OCI-LY7 (cell line): ENCODE measurements at regions not wholly inside any gene's neighbourhood (a gene's known extent, or its start where the extent isn't known, plus 50 kb on each side); places are given as distances from the start of the nearest gene placed in this dataset.

Source experiments
- BruUV-seq: library from RNA; stranded (reverse); fragments of 400-500 nt; replicated peaks from 2 replicates; lab custom pipeline; 2021; lab: Mats Ljungman, UMichigan
- CTCF ChIA-PET: fragments of 300-600 bp; sonication (Branson Sonifier 250); formaldehyde crosslinking; loops from one replicate; lab custom pipeline; 2022; ENCODE audit warnings: antibody characterized with exemption; ENCODE audit not compliant: unreplicated experiment; lab: Charles Lee
- POLR2A ChIA-PET: fragments of 300-600 bp; sonication (Branson Sonifier 250); formaldehyde crosslinking; loops from one replicate; lab custom pipeline; 2022; ENCODE audit warnings: antibody characterized with exemption; lab: Charles Lee
- DNase-seq: peaks from one replicate; pipeline ENCODE4 v3.0.0-alpha.2; 2015; ENCODE audit warnings: low spot score
- H2AFZ ChIP-seq: fragments of 200-600 bp; sonication (generic), shearing (Covaris generic); 2 replicates; pipeline ENCODE4 v1.6.1; 2014; ENCODE audit warnings: mild to moderate bottlenecking, antibody characterized with exemption, low read length, moderate library complexity
- H3K27ac ChIP-seq: fragments of 200-600 bp; sonication (generic); 2 replicates; pipeline ENCODE4 v1.5.1; 2014; ENCODE audit warnings: mixed run types, low read depth, mild to moderate bottlenecking, moderate library complexity, low read length, inconsistent platforms; ENCODE audit not compliant: poor library complexity, severe bottlenecking
- H3K36me3 ChIP-seq: fragments of 200-600 bp; sonication (generic); 2 replicates; pipeline ENCODE4 v1.6.1; 2014; ENCODE audit warnings: mild to moderate bottlenecking, antibody characterized with exemption, low read length, moderate library complexity, mixed read lengths; ENCODE audit not compliant: insufficient read depth
- H3K4me1 ChIP-seq: fragments of 200-600 bp; sonication (generic); 2 replicates; pipeline ENCODE4 v1.5.1; 2014; ENCODE audit warnings: mild to moderate bottlenecking, low read length; ENCODE audit not compliant: insufficient read depth, poor library complexity, severe bottlenecking
- H3K4me2 ChIP-seq: fragments of 200-600 bp; sonication (generic); 2 replicates; pipeline ENCODE4 v1.6.1; 2014; ENCODE audit warnings: mild to moderate bottlenecking, low read length
- H3K4me3 ChIP-seq: fragments of 200-600 bp; sonication (generic); 2 replicates; pipeline ENCODE4 v1.5.1; 2014; ENCODE audit warnings: mild to moderate bottlenecking, low read depth, low read length; ENCODE audit not compliant: poor library complexity, severe bottlenecking
- H3K79me2 ChIP-seq: fragments of 200-600 bp; sonication (generic); 2 replicates; pipeline ENCODE4 v1.6.1; 2016; ENCODE audit warnings: low read depth, mild to moderate bottlenecking, low read length, moderate library complexity, mixed read lengths; ENCODE audit not compliant: insufficient read depth
- H3K9me2 ChIP-seq: fragments of 200-600 bp; sonication (generic); 2 replicates; pipeline ENCODE4 v1.6.1; 2016; ENCODE audit warnings: mild to moderate bottlenecking, low read length, mixed read lengths; ENCODE audit not compliant: insufficient read depth
- H3K9me3 ChIP-seq: fragments of 200-600 bp; sonication (generic); 2 replicates; pipeline ENCODE4 v1.6.1; 2014; ENCODE audit warnings: mild to moderate bottlenecking, mixed run types, low read length, mixed read lengths
- H4K20me1 ChIP-seq: fragments of 200-600 bp; sonication (generic); 2 replicates; pipeline ENCODE4 v1.6.1; 2014; ENCODE audit warnings: mild to moderate bottlenecking, antibody characterized with exemption, low read length, moderate library complexity, mixed read lengths; ENCODE audit not compliant: insufficient read depth
- CTCF ChIP-seq: fragments of 200-600 bp; sonication (generic); conservative IDR thresholded peaks from 2 replicates; pipeline ENCODE4 v1.5.1; 2014; ENCODE audit warnings: mild to moderate bottlenecking, antibody characterized with exemption, low read length, moderate library complexity, mixed read lengths
- EZH2phosphoT487 ChIP-seq: fragments of 200-600 bp; sonication (generic); IDR thresholded peaks from 2 replicates; pipeline ENCODE4 v1.6.1; 2018; ENCODE audit warnings: low read depth, borderline replicate concordance, mild to moderate bottlenecking, mixed run types, antibody characterized with exemption, low read length, moderate library complexity, mixed read lengths
- intact Hi-C: fragments of 100-400 bp; cut with micrococcal nuclease; formaldehyde crosslinking; loops from one replicate; pipeline ENCODE4 v1.10.0; 2022; ENCODE audit not compliant: unreplicated experiment

GRCh38 chr5:152337484-152337883 lies 67.6 kb downstream of the NMUR2 start:
- Histone ChIP-seq H3K4me2 (no peak overlapping the region), H3K27ac (no peak overlapping the region), H3K9me2 (no peaks in the 10 kb centered on the region), H3K4me3 (no peak overlapping the region), H4K20me1 (no peaks in the 10 kb centered on the region), H3K9me3 (no peaks in the 10 kb centered on the region), H3K36me3 (no peaks in the 10 kb centered on the region), H2AFZ (no peak overlapping the region), H3K79me2 (no peaks in the 10 kb centered on the region), H3K4me1 (no peaks in the 10 kb centered on the region)
- no peak for DNase-seq
- ChIA-PET POLR2A (no interaction called here), CTCF (no interaction called here)
- intact Hi-C loops, result no loop called here
- TF ChIP-seq EZH2phosphoT487 (no peak), CTCF (no peak)
- BruUV-seq, result no TSS peak

GRCh38 chr5:152335461-152335860 lies 69.6 kb downstream of the NMUR2 start:
- TF ChIP-seq CTCF (no peak), EZH2phosphoT487 (no peak)
- H3K9me3 ChIP-seq, result no peaks in the 10 kb centered on the region
- no peak overlapping the region for H2AFZ ChIP-seq
- no peak overlapping the region for H3K4me2 ChIP-seq
- DNase-seq, result peak; percentile 2
- H3K27ac ChIP-seq, result no peak overlapping the region
- H3K36me3 ChIP-seq, result no peaks in the 10 kb centered on the region
- ChIA-PET POLR2A (no interaction called here), CTCF (no interaction called here)
- no peaks in the 10 kb centered on the region for H3K9me2 ChIP-seq
- no peaks in the 10 kb centered on the region for H3K4me1 ChIP-seq
- no peak overlapping the region for H3K4me3 ChIP-seq
- intact Hi-C loops, result no loop called here
- no peaks in the 10 kb centered on the region for H4K20me1 ChIP-seq
- BruUV-seq, result no TSS peak
- no peaks in the 10 kb centered on the region for H3K79me2 ChIP-seq

GRCh38 chr5:152332716-152333460 lies 72.2 kb downstream of the NMUR2 start:
- peak; percentile 35 for DNase-seq
- Histone ChIP-seq H3K27ac (no peak overlapping the region), H3K79me2 (no peaks in the 10 kb centered on the region), H3K9me3 (no peaks in the 10 kb centered on the region), H3K4me1 (no peaks in the 10 kb centered on the region), H3K4me2 (peak overlapping the region; percentile 20; the same call in 1 of the 2 replicates), H3K9me2 (no peaks in the 10 kb centered on the region), H2AFZ (no peak overlapping the region), H3K4me3 (no peak overlapping the region), H4K20me1 (no peaks in the 10 kb centered on the region), H3K36me3 (no peaks in the 10 kb centered on the region)
- POLR2A ChIA-PET, result interaction anchor here (0.8 kb wide), 1 partner anchor 14 kb away, joined by 3 read pairs; no protein-coding TSS in a partner anchor
- TF ChIP-seq CTCF (no peak), EZH2phosphoT487 (no peak)
- CTCF ChIA-PET, result no interaction called here
- intact Hi-C loops, result no loop called here
- no TSS peak for BruUV-seq
